ENCODE measurements at regions not wholly inside any gene's neighbourhood (a gene's known extent, or its start where the extent isn't known, plus 50 kb on each side); places are given as distances from the start of the nearest gene placed in this dataset.
"Not testable (repeated sequence)": the region's sequence is repeated elsewhere in the genome, so short reads cannot be mapped to it uniquely, and the experiment has no call there.

DNA sequence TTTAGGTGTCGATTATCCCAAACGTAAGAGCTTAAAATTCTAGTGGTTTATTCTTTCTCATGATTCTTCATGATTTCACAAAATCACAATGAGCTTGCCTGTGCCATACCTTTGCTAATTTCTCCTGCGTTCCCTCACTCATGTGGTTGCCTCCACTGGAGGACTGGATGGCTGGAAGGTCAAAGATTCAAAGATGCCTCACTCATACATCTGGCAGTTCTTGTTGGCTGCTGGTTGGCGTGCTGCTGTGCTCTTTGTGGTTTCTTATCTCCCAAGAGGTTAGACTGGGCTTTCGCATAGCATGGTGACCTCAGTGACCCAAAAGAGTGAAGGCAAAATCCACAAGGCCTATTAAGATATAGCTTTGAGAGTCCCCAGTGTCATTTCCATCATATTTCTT lies 877.6 kb upstream of the AUTS2 start:
- TF ChIP-seq, protein P1, sequence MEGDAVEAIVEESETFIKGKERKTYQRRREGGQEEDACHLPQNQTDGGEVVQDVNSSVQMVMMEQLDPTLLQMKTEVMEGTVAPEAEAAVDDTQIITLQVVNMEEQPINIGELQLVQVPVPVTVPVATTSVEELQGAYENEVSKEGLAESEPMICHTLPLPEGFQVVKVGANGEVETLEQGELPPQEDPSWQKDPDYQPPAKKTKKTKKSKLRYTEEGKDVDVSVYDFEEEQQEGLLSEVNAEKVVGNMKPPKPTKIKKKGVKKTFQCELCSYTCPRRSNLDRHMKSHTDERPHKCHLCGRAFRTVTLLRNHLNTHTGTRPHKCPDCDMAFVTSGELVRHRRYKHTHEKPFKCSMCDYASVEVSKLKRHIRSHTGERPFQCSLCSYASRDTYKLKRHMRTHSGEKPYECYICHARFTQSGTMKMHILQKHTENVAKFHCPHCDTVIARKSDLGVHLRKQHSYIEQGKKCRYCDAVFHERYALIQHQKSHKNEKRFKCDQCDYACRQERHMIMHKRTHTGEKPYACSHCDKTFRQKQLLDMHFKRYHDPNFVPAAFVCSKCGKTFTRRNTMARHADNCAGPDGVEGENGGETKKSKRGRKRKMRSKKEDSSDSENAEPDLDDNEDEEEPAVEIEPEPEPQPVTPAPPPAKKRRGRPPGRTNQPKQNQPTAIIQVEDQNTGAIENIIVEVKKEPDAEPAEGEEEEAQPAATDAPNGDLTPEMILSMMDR (IDR thresholded peaks at IDR 0.05; ENCODE audit: control extremely low read depth, extremely low read depth, low read depth, missing control alignments): no peak
- CTCF ChIA-PET: interaction anchor here (1.4 kb wide), 1 partner anchor 14 kb away, joined by 3 read pairs; no protein-coding TSS in a partner anchor
- POLR2A ChIA-PET: no interaction called here
- no peak for DNase-seq (ENCODE audit: extremely low spot score)

- TF ChIP-seq, protein P1 (IDR thresholded peaks at IDR 0.05; ENCODE audit: control extremely low read depth, extremely low read depth, low read depth, missing control alignments): no peak
- ChIA-PET POLR2A (no interaction called here), CTCF (no interaction called here)
- no peak for DNase-seq (ENCODE audit: extremely low spot score)
Observed at GRCh38 chr7:68722044-68722443, 876.2 kb upstream of the AUTS2 start.

- TF ChIP-seq, protein P1 (IDR thresholded peaks at IDR 0.05; ENCODE audit: control extremely low read depth, extremely low read depth, low read depth, missing control alignments): no peak
- ChIA-PET CTCF (no interaction called here), POLR2A (no interaction called here)
- DNase-seq (ENCODE audit: extremely low spot score): no peak
Observed at GRCh38 chr7:68724965-68725364, 873.3 kb upstream of the AUTS2 start.

DNA sequence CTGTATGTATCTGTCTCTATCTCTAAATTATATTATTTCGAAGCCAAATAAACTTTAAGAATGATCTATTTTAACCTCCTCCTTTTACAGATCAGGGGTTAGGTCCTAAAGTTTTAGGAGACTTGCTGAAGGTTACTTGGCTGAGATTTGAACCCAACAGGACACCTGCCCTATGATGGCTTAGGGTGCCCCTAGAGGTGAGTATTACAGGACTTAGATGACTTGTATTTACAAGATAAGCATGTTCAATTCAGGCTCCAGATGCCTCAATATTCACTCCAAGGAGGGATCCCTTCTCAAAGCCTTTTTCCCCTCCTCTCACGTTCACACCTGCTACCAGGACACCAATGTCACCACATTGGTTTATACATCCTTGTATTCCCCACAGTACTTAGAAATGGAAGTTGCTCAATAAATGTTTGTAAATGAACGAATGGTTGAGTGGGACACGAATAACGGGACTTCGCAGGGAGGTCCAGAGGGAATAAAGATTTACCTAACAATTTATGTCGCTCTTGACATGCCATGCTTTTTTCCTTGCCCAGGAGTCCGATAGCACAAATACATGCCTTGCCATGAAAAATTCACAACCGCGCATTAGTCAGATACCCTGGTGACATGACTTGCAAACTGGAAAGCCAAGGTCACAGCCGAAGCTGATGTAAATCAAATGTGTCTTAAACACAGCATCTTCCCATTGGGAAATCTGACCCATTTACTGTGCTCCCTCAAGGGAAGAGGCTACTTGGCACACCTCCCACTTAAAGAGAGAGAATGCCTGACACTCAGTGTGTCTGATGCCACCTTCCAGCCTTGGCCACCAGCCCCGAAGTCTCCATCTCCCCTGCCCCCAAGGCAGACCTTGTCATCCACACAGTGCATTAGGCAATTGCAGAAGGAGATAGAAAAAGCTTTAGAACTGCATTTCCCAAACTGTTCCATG lies 872.2 kb upstream of the AUTS2 start:
- ChIA-PET POLR2A (no interaction called here), CTCF (no interaction called here)
- DNase-seq (ENCODE audit: extremely low spot score): no peak

DNA sequence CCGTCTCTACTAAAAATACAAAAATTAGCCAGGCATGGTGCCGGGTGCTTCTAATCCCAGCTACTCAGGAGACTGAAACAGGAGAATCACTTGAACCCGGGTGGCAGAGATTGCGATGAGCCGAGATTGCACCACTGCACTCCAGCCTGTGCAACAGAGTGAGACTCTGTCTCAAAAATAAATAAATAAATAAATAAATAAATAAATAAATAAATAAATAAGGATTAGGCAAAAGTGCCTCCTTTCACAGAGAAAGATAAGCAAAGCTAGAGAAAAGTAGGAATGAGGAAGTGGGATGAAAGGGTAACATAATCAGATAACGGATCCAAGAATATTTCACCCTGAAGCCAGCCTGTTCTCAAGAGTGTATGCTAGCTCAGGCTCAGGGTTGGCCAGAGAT lies 869.6 kb upstream of the AUTS2 start:
- POLR2A ChIA-PET; DNase-seq (ENCODE audit: extremely low spot score); CTCF ChIA-PET: not testable (repeated sequence)

More for the DNA sequence above, 872.2 kb upstream of the AUTS2 start:
- TF ChIP-seq, protein P1 (IDR thresholded peaks at IDR 0.05; ENCODE audit: control extremely low read depth, extremely low read depth, low read depth, missing control alignments): no peak

DNA sequence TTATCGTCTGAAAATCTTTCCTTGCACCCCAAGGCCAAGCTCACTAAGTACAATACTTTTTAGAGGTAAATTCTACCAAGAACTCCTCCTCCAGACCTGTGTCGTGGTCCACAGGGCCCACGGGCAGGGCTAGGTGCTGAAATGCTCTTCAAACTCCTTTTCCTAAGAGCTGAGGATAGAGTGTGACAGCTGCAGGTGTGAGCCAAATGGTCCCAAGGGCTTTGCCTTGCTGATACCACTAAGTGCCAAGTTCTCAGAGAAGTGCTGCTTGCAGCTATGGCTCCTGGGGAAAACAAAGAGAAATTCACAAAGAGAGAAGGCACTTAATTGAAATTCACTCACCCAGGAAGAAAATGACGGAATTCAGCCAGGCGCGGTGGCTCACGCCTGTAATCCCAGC lies 868.9 kb upstream of the AUTS2 start:
- DNase-seq (ENCODE audit: extremely low spot score): no peak
- ChIA-PET CTCF (no interaction called here), POLR2A (no interaction called here)
- TF ChIP-seq, protein P1 (IDR thresholded peaks at IDR 0.05; ENCODE audit: control extremely low read depth, extremely low read depth, low read depth, missing control alignments): no peak

- TF ChIP-seq, protein P1 (IDR thresholded peaks at IDR 0.05; ENCODE audit: control extremely low read depth, extremely low read depth, low read depth, missing control alignments): no peak
- POLR2A ChIA-PET: no interaction called here
- CTCF ChIA-PET: no interaction called here
- no peak for DNase-seq (ENCODE audit: extremely low spot score)
Observed at GRCh38 chr7:68730194-68730593, 868.1 kb upstream of the AUTS2 start.
